ENCODE measurements at regions not wholly inside any gene's neighbourhood (a gene's known extent, or its start where the extent isn't known, plus 50 kb on each side); places are given as distances from the start of the nearest gene placed in this dataset.

- peaks cover 0 to 3% (median 0%) of the 10 kb centered on the region in 3 donors for H3K9me3 ChIP-seq
- no peaks in the 10 kb centered on the region for H3K4me1 ChIP-seq
- H3K36me3 ChIP-seq (replicated peaks in 1 of 2; ENCODE audit: insufficient read depth in 1 of 2, low read depth in 2 of 2): no peaks in the 10 kb centered on the region
- DNase-seq: no peak
- TF ChIP-seq CTCF (IDR thresholded peaks at IDR 0.05) (no peak), POLR2A (IDR thresholded peaks at IDR 0.05) (no peak)
- ATAC-seq: no peak
- H3K27me3 ChIP-seq: no peaks in the 10 kb centered on the region
- 71 to 75% methylated on average over 2 of the region's 2 CpGs for WGBS, 2 donors
- H3K4me3 ChIP-seq: no peak overlapping the region
- intact Hi-C loops (cut with DNase I): no loop called here
- no peak overlapping the region for H3K27ac ChIP-seq
These were observed 212.9 kb upstream of the SMIM31 start for GRCh38 chr4:164540987-164541386.

- no peak for ATAC-seq
- Histone ChIP-seq H3K27ac (no peak overlapping the region), H3K27me3 (no peaks in the 10 kb centered on the region), H3K36me3 (replicated peaks in 1 of 2; ENCODE audit: insufficient read depth in 1 of 2, low read depth in 2 of 2) (no peaks in the 10 kb centered on the region), H3K9me3 (peaks cover 0 to 3% (median 0%) of the 10 kb centered on the region in 3 donors), H3K4me1 (no peaks in the 10 kb centered on the region), H3K4me3 (no peak overlapping the region)
- DNase-seq: no peak
- 35 to 47% methylated on average over 1 of the region's 1 CpG for WGBS, 2 donors
- no peak for TF ChIP-seq CTCF (IDR thresholded peaks at IDR 0.05)
- no peak for TF ChIP-seq POLR2A (IDR thresholded peaks at IDR 0.05)
- intact Hi-C loops (cut with DNase I): no loop called here
These were observed 211.5 kb upstream of the SMIM31 start for GRCh38 chr4:164542431-164542830.

GRCh38 chr4:164550989-164551712, 202.8 kb upstream of the SMIM31 start:
- ATAC-seq: no peak
- Histone ChIP-seq H3K27ac (no peak overlapping the region), H3K27me3 (no peaks in the 10 kb centered on the region), H3K36me3 (replicated peaks in 1 of 2; ENCODE audit: insufficient read depth in 1 of 2, low read depth in 2 of 2) (no peaks in the 10 kb centered on the region), H3K9me3 (no peaks in the 10 kb centered on the region), H3K4me3 (no peak overlapping the region), H3K4me1 (no peaks in the 10 kb centered on the region)
- no peak for TF ChIP-seq POLR2A (IDR thresholded peaks at IDR 0.05)
- WGBS, 2 donors: 49 to 54% methylated on average over 5 of the region's 5 CpGs
- intact Hi-C loops (cut with DNase I): no loop called here
- DNase-seq: no peak

GRCh38 chr4:164551713-164552040, 202.3 kb upstream of the SMIM31 start:
- 33% methylated on average over 4 of the region's 4 CpGs for whole genome bisulfite sequencing, 2 donors
- ATAC-seq: no peak
- Histone ChIP-seq H3K9me3 (no peaks in the 10 kb centered on the region), H3K36me3 (replicated peaks in 1 of 2; ENCODE audit: insufficient read depth in 1 of 2, low read depth in 2 of 2) (no peaks in the 10 kb centered on the region), H3K27me3 (no peaks in the 10 kb centered on the region), H3K27ac (no peak overlapping the region), H3K4me1 (no peaks in the 10 kb centered on the region), H3K4me3 (no peak overlapping the region)
- TF ChIP-seq POLR2A (IDR thresholded peaks at IDR 0.05) (no peak), CTCF (IDR thresholded peaks at IDR 0.05) (no peak)
- no peak for DNase-seq
- intact Hi-C loops (cut with DNase I): no loop called here

- no peaks in the 10 kb centered on the region for H3K27me3 ChIP-seq
- H3K27ac ChIP-seq: no peak overlapping the region
- WGBS, 2 donors: 26 to 43% methylated on average over 7 of the region's 7 CpGs
- no peak overlapping the region for H3K4me3 ChIP-seq
- no peaks in the 10 kb centered on the region for H3K9me3 ChIP-seq
- no peak for TF ChIP-seq CTCF (IDR thresholded peaks at IDR 0.05)
- no peak for TF ChIP-seq POLR2A (IDR thresholded peaks at IDR 0.05)
- intact Hi-C loops (cut with DNase I): no loop called here
- DNase-seq: no peak
- no peaks in the 10 kb centered on the region for H3K4me1 ChIP-seq
- no peaks in the 10 kb centered on the region for H3K36me3 ChIP-seq (replicated peaks in 1 of 2; ENCODE audit: insufficient read depth in 1 of 2, low read depth in 2 of 2)
- ATAC-seq: no peak
These were observed 182.1 kb upstream of the SMIM31 start for GRCh38 chr4:164571593-164572390.

Measured in body of pancreas (tissue), 4 donors.